Right lobe of liver (tissue), 6 donors: ENCODE measurements at regions not wholly inside any gene's neighbourhood (a gene's known extent, or its start where the extent isn't known, plus 50 kb on each side); places are given as distances from the start of the nearest gene placed in this dataset.
"Not testable (repeated sequence)": the region's sequence is repeated elsewhere in the genome, so short reads cannot be mapped to it uniquely, and the experiment has no call there.

ENCODE experiments used
- ATAC-seq, 4 donors: fragments of 200-7000 bp; cut with Tn5 transposase; one replicate each; pipeline ENCODE4 v1.9.1; 2020; ENCODE audit warnings: mild to moderate bottlenecking in 4 of 4, moderate library complexity in 4 of 4
- DNase-seq, 3 donors: peaks; one replicate each; pipeline ENCODE4 v3.0.0-alpha.2; 2020
- H3K27ac ChIP-seq, 3 donors: fragments of 200-600 bp; one replicate each; pipeline ENCODE4 v1.8.0; 2022
- H3K27me3 ChIP-seq, 2 donors: fragments of 200-600 bp; one replicate each; pipeline ENCODE4 v1.8.0; 2022
- H3K36me3 ChIP-seq, 4 donors: fragments of 200-600 bp; sonication (generic) in 1 of 4; one replicate each; pipeline versions ENCODE4 v1.5.1 to v1.8.0; 2017 to 2022; ENCODE audit warnings: control low read depth in 1 of 4
- H3K4me1 ChIP-seq, 4 donors: fragments of 200-600 bp; sonication (generic) in 1 of 4; one replicate each; pipeline versions ENCODE4 v1.5.1 to v1.8.0; 2017 to 2022; ENCODE audit warnings: control low read depth in 1 of 4
- H3K4me3 ChIP-seq, 3 donors: fragments of 200-600 bp; one replicate each; pipeline ENCODE4 v1.8.0; 2022
- H3K9me3 ChIP-seq, 4 donors: fragments of 200-600 bp; sonication (generic) in 1 of 4; one replicate each; pipeline versions ENCODE4 v1.5.1 to v1.8.0; 2017 to 2022; ENCODE audit warnings: control low read depth in 1 of 4
- POLR2A ChIP-seq: fragments of 450-650 bp; IDR thresholded peaks from one replicate; pipeline ENCODE4 v1.6.1; 2017; ENCODE audit warnings: antibody characterized with exemption, mild to moderate bottlenecking
- WGBS: methylation state at CpG from one replicate; pipeline ENCODE4 v1.1.6; 2018; ENCODE audit warnings: low coverage, low lambda C conversion rate; ENCODE audit not compliant: insufficient coverage; ENCODE audit errors: missing lambda C conversion rate; 5-methylcytosine and 5-hydroxymethylcytosine counted together
- intact Hi-C, 2 donors: fragments of 100-400 bp; cut with DNase I; formaldehyde crosslinking; loops; one replicate each; pipeline versions ENCODE4 v1.11.2 to v1.14.1; 2022
- TF ChIP-seq, protein P1 (sequence below), 4 donors: fragments of 200-600 bp in 3 of 4; fragments of 450-650 bp in 1 of 4; IDR thresholded peaks; one replicate each; pipeline versions ENCODE4 v1.5.1 to v1.8.0; 2016 to 2022; ENCODE audit warnings: antibody characterized with exemption in 4 of 4, mild to moderate bottlenecking in 2 of 4
- donor health status: DM: no; HTN: yes; CAD: no.
- donor health status: DM: no; HTN: no; CAD: no.
- donor health status: DM: no; HTN: no; CAD: no.
- donor health status: DM: no; HTN: yes; CAD: no.
- donor health status: DM: no; HTN: yes; CAD: no.

DNA sequence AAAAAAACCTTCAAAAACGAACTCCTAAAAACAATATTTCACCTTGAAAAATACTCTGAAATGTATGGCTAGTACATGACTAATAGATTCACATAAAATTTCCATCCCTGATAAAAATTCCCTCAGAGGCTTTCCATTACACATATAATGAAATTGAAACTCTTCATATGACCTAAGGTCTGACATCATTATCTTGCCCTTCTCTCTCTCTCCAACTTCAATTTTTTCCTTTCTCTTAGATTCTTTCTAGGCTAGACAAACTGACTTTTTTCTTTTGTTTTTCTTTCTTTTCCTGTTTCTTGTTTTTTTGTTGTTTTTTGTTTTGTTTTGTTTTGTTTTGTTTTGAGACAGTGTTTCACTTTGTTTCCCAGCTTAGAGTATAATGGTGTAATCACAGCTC lies 1220.5 kb downstream of the ROBO2 start:
- H3K4me1 ChIP-seq = no peaks in the 10 kb centered on the region

GRCh38 chr3:78266550-78266949 lies 1226.7 kb downstream of the ROBO2 start:
- ATAC-seq, DNase-seq, H3K4me1 ChIP-seq, H3K27ac ChIP-seq, H3K4me3 ChIP-seq, H3K9me3 ChIP-seq, intact Hi-C loops, H3K36me3 ChIP-seq, H3K27me3 ChIP-seq: not testable (repeated sequence)
- 88% methylated on average over 1 of the region's 3 CpGs for WGBS

More for the DNA sequence above, 1220.5 kb downstream of the ROBO2 start:
- no peaks in the 10 kb centered on the region for H3K36me3 ChIP-seq
- TF ChIP-seq POLR2A = no peak
- TF ChIP-seq, protein P1, sequence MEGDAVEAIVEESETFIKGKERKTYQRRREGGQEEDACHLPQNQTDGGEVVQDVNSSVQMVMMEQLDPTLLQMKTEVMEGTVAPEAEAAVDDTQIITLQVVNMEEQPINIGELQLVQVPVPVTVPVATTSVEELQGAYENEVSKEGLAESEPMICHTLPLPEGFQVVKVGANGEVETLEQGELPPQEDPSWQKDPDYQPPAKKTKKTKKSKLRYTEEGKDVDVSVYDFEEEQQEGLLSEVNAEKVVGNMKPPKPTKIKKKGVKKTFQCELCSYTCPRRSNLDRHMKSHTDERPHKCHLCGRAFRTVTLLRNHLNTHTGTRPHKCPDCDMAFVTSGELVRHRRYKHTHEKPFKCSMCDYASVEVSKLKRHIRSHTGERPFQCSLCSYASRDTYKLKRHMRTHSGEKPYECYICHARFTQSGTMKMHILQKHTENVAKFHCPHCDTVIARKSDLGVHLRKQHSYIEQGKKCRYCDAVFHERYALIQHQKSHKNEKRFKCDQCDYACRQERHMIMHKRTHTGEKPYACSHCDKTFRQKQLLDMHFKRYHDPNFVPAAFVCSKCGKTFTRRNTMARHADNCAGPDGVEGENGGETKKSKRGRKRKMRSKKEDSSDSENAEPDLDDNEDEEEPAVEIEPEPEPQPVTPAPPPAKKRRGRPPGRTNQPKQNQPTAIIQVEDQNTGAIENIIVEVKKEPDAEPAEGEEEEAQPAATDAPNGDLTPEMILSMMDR (IDR thresholded peaks at IDR 0.05) = no peak
- H3K9me3 ChIP-seq = no peaks in the 10 kb centered on the region
- H3K4me3 ChIP-seq = no peak overlapping the region
- no peaks in the 10 kb centered on the region for H3K27me3 ChIP-seq
- ATAC-seq (no peak), DNase-seq (no peak)
- 54% methylated on average over 1 of the region's 1 CpG for WGBS
- no peak overlapping the region for H3K27ac ChIP-seq
- intact Hi-C loops = no loop called here

- intact Hi-C loops = no loop called here
- DNase-seq (no peak), ATAC-seq (no peak)
- Histone ChIP-seq H3K27me3 (no peaks in the 10 kb centered on the region), H3K4me3 (no peak overlapping the region), H3K36me3 (no peaks in the 10 kb centered on the region), H3K4me1 (no peaks in the 10 kb centered on the region), H3K27ac (no peak overlapping the region), H3K9me3 (no peaks in the 10 kb centered on the region)
- TF ChIP-seq, protein P1 (IDR thresholded peaks at IDR 0.05) = no peak
- no peak for TF ChIP-seq POLR2A
These were observed 1227.3 kb downstream of the ROBO2 start for GRCh38 chr3:78267235-78267634.

DNA sequence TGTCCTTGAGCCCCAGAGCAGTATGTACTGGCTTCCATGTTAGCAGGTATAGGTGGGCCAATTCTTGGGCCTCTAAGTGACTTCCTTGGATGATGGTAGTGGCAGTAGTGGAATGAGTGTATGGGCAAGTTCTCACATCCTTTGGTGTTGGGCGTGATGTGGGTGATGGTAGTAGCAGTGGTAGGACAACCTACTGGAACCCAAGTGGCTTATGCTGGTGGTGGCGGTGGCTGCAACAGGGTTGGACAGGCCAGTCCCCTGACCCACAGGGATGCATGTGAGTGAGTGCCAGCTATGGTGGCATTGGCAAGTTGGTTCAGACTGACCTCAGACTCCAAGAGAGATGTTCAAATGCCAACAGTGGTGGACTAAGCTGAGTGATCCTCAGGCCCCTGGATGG lies 1228.2 kb downstream of the ROBO2 start:
- Histone ChIP-seq H3K27me3 (no peaks in the 10 kb centered on the region), H3K27ac (no peak overlapping the region), H3K4me1 (no peaks in the 10 kb centered on the region), H3K4me3 (no peak overlapping the region), H3K9me3 (no peaks in the 10 kb centered on the region), H3K36me3 (no peaks in the 10 kb centered on the region)
- ATAC-seq = no peak
- TF ChIP-seq, protein P1 (IDR thresholded peaks at IDR 0.05) = no peak
- TF ChIP-seq POLR2A = no peak
- intact Hi-C loops = no loop called here
- WGBS = no CpG with 5 or more reads among the region's 2 CpGs
- DNase-seq = no peak

- no peak overlapping the region for H3K4me3 ChIP-seq
- ATAC-seq = peak in 2 of 4 donors; percentile 21 to 43
- no CpG with 5 or more reads among the region's 5 CpGs for WGBS
- no peaks in the 10 kb centered on the region for H3K4me1 ChIP-seq
- DNase-seq = peak in 1 of 3 donors; percentile 39
- no peaks in the 10 kb centered on the region for H3K27me3 ChIP-seq
- no peaks in the 10 kb centered on the region for H3K36me3 ChIP-seq
- TF ChIP-seq, protein P1 (IDR thresholded peaks at IDR 0.05) = no peak
- TF ChIP-seq POLR2A = no peak
- H3K9me3 ChIP-seq = no peaks in the 10 kb centered on the region
- no peak overlapping the region for H3K27ac ChIP-seq
- intact Hi-C loops = no loop called here
These were observed 1229.1 kb downstream of the ROBO2 start for GRCh38 chr3:78268716-78269668.
